Activated naive CD8-positive, alpha-beta T cell treated with anti-CD3 and anti-CD28 coated beads, Interleukin-2, amount 10 ng/mL, durations not matched to agents 7 days and 5 days (primary cell): ENCODE measurements at regions not wholly inside any gene's neighbourhood (a gene's known extent, or its start where the extent isn't known, plus 50 kb on each side); places are given as distances from the start of the nearest gene placed in this dataset.

Source experiments
- ATAC-seq: fragments of 150-1000 bp; cut with Tn5 transposase; one replicate; pipeline ENCODE4 v1.10.0; 2021; ENCODE audit warnings: low read depth, moderate library complexity
- POLR2A ChIA-PET: fragments of 350-600 bp; sonication (Branson Sonifier 250); formaldehyde crosslinking; loops from one replicate; lab custom pipeline; 2021; ENCODE audit warnings: antibody characterized with exemption; lab: Charles Lee
- DNase-seq: peaks from one replicate; pipeline ENCODE4 v3.0.0; 2021
- H3K27ac Mint-ChIP-seq: one replicate; pipeline ENCODE4 v1.8.0; 2022; ENCODE audit warnings: mild to moderate bottlenecking, mixed read lengths
- H3K27me3 Mint-ChIP-seq: one replicate; pipeline ENCODE4 v1.8.0; 2022; ENCODE audit warnings: mild to moderate bottlenecking, moderate library complexity, mixed read lengths
- H3K36me3 Mint-ChIP-seq: one replicate; pipeline ENCODE4 v1.8.0; 2021; ENCODE audit warnings: mild to moderate bottlenecking, mixed read lengths
- H3K4me1 Mint-ChIP-seq: one replicate; pipeline ENCODE4 v1.8.0; 2021; ENCODE audit warnings: mixed read lengths
- H3K4me3 Mint-ChIP-seq: one replicate; pipeline ENCODE4 v1.8.0; 2022; ENCODE audit warnings: mild to moderate bottlenecking, moderate library complexity, mixed read lengths
- H3K9me3 Mint-ChIP-seq: one replicate; pipeline ENCODE4 v1.8.0; 2021; ENCODE audit warnings: mixed read lengths

GRCh38 chr4:127534041-127534825, 98.5 kb upstream of the INTU start:
- no peak overlapping the region for H3K27ac Mint-ChIP-seq
- POLR2A ChIA-PET, result no interaction called here
- H3K4me1 Mint-ChIP-seq, result no peaks in the 10 kb centered on the region
- peaks cover 2% of the 10 kb centered on the region for H3K27me3 Mint-ChIP-seq
- no peaks in the 10 kb centered on the region for H3K9me3 Mint-ChIP-seq
- no peak for DNase-seq
- no peaks in the 10 kb centered on the region for H3K36me3 Mint-ChIP-seq
- no peak for ATAC-seq
- no peak overlapping the region for H3K4me3 Mint-ChIP-seq

DNA sequence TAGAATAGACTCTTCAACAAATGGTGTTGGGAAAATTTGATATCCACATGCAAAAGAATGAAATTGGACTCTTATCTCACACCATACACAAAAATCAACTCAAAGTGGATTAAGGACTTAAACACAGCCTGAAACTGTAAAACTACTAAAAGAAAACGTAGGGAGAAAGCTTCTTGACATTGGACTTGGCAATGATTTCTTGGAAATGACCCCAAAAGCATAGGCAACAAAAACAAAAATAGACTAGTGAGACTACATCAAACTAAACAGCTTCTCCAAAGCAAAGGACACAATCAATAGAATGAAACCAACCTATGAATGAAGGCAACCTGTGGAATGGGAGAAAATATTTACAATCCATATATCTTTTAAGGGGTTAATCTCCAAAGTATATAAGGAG, 94.7 kb upstream of the INTU start:
- POLR2A ChIA-PET, result no interaction called here
- Mint-ChIP-seq H3K4me3 (no peak overlapping the region), H3K4me1 (no peaks in the 10 kb centered on the region), H3K27ac (no peak overlapping the region), H3K36me3 (no peaks in the 10 kb centered on the region), H3K27me3 (peaks cover 2% of the 10 kb centered on the region), H3K9me3 (no peaks in the 10 kb centered on the region)
- ATAC-seq, result no peak
- no peak for DNase-seq

GRCh38 chr4:127540497-127541025, 92.2 kb upstream of the INTU start:
- no peak overlapping the region for H3K4me3 Mint-ChIP-seq
- H3K36me3 Mint-ChIP-seq, result no peaks in the 10 kb centered on the region
- no peaks in the 10 kb centered on the region for H3K4me1 Mint-ChIP-seq
- DNase-seq (no peak), ATAC-seq (no peak)
- H3K27ac Mint-ChIP-seq, result no peak overlapping the region
- POLR2A ChIA-PET, result no interaction called here
- H3K9me3 Mint-ChIP-seq, result no peaks in the 10 kb centered on the region
- H3K27me3 Mint-ChIP-seq, result no peaks in the 10 kb centered on the region

- no peaks in the 10 kb centered on the region for H3K4me1 Mint-ChIP-seq
- H3K9me3 Mint-ChIP-seq, result no peaks in the 10 kb centered on the region
- no peaks in the 10 kb centered on the region for H3K27me3 Mint-ChIP-seq
- H3K4me3 Mint-ChIP-seq, result no peak overlapping the region
- no peaks in the 10 kb centered on the region for H3K36me3 Mint-ChIP-seq
- no peak for ATAC-seq
- DNase-seq, result no peak
- no peak overlapping the region for H3K27ac Mint-ChIP-seq
- POLR2A ChIA-PET, result no interaction called here
Observed at GRCh38 chr4:127545271-127545670, 87.5 kb upstream of the INTU start.

DNA sequence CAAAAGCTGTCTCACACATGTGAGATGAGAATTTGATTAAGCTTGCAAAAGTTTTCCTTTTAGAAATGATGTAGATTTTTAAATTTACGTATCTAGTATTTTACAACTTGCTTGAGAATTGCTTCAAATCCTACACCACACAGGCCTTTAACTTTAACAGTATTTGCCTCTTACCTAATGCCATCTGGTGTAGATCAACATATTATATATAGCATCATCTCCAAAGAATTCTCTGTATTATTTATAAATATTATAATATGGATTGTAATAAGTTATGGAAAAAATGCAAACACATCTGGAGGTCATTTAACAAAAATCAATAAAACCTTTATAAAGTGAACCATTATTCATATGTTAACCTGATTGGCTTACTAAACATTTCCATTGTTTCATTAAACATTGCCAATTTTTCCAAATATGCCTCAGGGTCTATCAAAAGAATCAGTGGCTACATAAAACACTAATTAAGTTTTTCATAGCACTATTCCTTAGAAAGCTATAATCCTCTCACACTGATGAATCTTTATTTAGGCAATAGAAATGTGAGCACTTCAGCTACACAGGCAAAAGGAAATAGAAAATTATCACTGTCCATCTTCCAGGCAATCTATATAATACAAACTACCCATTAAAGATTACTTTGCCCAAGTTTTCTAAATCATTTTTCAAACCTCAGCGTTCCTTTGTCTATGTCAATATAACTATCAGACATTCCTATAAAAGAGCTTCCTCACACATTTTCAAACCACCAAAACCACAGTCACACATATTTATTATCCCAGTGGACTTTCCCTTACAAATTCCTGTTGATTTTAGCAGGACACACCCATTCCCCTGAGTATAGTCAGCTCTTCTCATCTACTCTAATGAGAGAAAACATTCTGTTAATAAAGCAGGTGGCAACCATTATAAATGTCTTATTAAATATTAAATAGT, 83.5 kb upstream of the INTU start:
- no peaks in the 10 kb centered on the region for H3K9me3 Mint-ChIP-seq
- H3K4me1 Mint-ChIP-seq, result no peaks in the 10 kb centered on the region
- no peak overlapping the region for H3K4me3 Mint-ChIP-seq
- H3K36me3 Mint-ChIP-seq, result no peaks in the 10 kb centered on the region
- no peaks in the 10 kb centered on the region for H3K27me3 Mint-ChIP-seq
- no peak overlapping the region for H3K27ac Mint-ChIP-seq
- POLR2A ChIA-PET, result interaction anchor here (0.7 kb wide), 1 partner anchor 16 kb away, joined by 3 read pairs; no protein-coding TSS in a partner anchor
- no peak for DNase-seq
- no peak for ATAC-seq

- H3K4me3 Mint-ChIP-seq, result no peak overlapping the region
- H3K27ac Mint-ChIP-seq, result no peak overlapping the region
- DNase-seq (no peak), ATAC-seq (no peak)
- H3K4me1 Mint-ChIP-seq, result no peaks in the 10 kb centered on the region
- no peaks in the 10 kb centered on the region for H3K27me3 Mint-ChIP-seq
- H3K9me3 Mint-ChIP-seq, result no peaks in the 10 kb centered on the region
- no peaks in the 10 kb centered on the region for H3K36me3 Mint-ChIP-seq
- POLR2A ChIA-PET, result no interaction called here
Observed at GRCh38 chr4:127555106-127555505, 77.7 kb upstream of the INTU start.

DNA sequence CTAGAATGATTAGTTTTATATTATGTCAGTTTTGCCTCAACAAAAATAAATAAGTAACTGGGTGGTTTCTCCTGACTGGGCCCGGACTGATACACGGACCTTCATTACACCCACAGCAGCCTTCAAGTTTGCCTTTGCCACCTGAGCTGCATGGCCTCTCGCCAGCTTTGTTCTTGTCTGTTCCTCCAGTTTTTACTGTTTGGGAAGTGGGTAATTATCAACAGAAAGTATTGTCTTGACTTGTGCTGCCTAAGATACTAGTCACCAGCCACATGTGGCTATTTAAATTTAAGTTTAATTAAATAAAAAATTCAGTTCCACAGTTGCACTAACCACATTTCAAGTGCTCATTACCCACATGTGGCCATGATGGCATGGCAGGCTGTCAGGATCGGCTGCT, 74.7 kb upstream of the INTU start:
- Mint-ChIP-seq H3K36me3 (no peaks in the 10 kb centered on the region), H3K9me3 (no peaks in the 10 kb centered on the region), H3K4me3 (no peak overlapping the region), H3K27ac (no peak overlapping the region), H3K4me1 (no peaks in the 10 kb centered on the region), H3K27me3 (no peaks in the 10 kb centered on the region)
- POLR2A ChIA-PET, result no interaction called here
- ATAC-seq (no peak), DNase-seq (no peak)

- ATAC-seq (no peak), DNase-seq (no peak)
- Mint-ChIP-seq H3K4me3 (no peak overlapping the region), H3K9me3 (no peaks in the 10 kb centered on the region), H3K36me3 (no peaks in the 10 kb centered on the region), H3K27me3 (no peaks in the 10 kb centered on the region), H3K27ac (no peak overlapping the region), H3K4me1 (no peaks in the 10 kb centered on the region)
- POLR2A ChIA-PET, result no interaction called here
Observed at GRCh38 chr4:127558489-127559407, 74.0 kb upstream of the INTU start.

DNA sequence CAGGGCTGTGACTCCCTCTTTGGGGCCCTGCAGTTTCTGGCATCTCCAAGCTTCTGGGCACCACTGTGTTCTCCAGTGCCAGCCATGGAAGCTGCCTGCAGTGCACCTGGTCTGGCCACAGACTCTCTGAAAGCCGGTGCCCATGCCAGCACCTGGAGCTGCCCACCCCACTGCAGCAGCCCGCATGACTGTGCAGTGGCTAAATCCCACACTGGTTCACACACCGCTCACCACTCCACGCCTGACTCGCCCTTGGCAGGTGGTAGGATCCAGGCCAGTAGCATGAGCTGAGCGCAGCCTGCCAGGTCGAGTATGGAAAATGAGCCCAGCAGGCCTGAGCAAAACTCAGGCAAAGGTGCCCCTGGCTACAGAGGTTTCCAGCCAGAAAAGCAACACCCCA, 72.8 kb upstream of the INTU start:
- ATAC-seq (no peak), DNase-seq (no peak)
- Mint-ChIP-seq H3K9me3 (no peaks in the 10 kb centered on the region), H3K4me1 (no peaks in the 10 kb centered on the region), H3K27me3 (no peaks in the 10 kb centered on the region), H3K4me3 (no peak overlapping the region), H3K27ac (no peak overlapping the region), H3K36me3 (no peaks in the 10 kb centered on the region)
- POLR2A ChIA-PET, result no interaction called here

- Mint-ChIP-seq H3K27ac (no peak overlapping the region), H3K27me3 (no peaks in the 10 kb centered on the region), H3K9me3 (no peaks in the 10 kb centered on the region), H3K4me3 (no peak overlapping the region), H3K36me3 (no peaks in the 10 kb centered on the region), H3K4me1 (no peaks in the 10 kb centered on the region)
- DNase-seq (no peak), ATAC-seq (no peak)
- POLR2A ChIA-PET, result no interaction called here
Observed at GRCh38 chr4:127560755-127561154, 72.0 kb upstream of the INTU start.

GRCh38 chr4:127574643-127575042, 58.1 kb upstream of the INTU start:
- DNase-seq (no peak), ATAC-seq (no peak)
- Mint-ChIP-seq H3K36me3 (no peaks in the 10 kb centered on the region), H3K4me3 (no peak overlapping the region), H3K27me3 (no peaks in the 10 kb centered on the region), H3K27ac (no peak overlapping the region), H3K4me1 (no peaks in the 10 kb centered on the region), H3K9me3 (no peaks in the 10 kb centered on the region)
- POLR2A ChIA-PET, result no interaction called here

DNA sequence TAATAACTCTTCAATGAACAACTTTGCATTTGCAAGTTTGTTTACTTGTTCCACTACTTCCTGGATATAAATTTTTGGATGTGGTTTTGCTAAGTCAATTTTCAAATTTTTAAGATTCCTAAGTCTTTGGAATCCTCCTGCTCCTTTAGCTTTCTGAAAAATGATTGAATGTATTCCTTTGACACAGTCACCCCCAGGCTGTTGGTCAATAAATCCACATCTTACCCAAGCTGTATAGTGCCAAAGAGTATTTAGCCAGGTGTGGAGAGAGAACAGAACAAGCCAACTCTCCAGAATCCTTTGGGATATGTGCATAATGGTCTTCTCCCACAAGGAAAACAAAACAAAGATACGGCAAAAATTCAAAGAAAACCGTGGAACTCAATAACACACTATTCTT, 56.9 kb upstream of the INTU start:
- POLR2A ChIA-PET, result no interaction called here
- Mint-ChIP-seq H3K4me1 (no peaks in the 10 kb centered on the region), H3K9me3 (no peaks in the 10 kb centered on the region), H3K27ac (no peak overlapping the region), H3K27me3 (no peaks in the 10 kb centered on the region), H3K4me3 (no peak overlapping the region), H3K36me3 (no peaks in the 10 kb centered on the region)
- ATAC-seq, result no peak
- DNase-seq, result no peak

DNA sequence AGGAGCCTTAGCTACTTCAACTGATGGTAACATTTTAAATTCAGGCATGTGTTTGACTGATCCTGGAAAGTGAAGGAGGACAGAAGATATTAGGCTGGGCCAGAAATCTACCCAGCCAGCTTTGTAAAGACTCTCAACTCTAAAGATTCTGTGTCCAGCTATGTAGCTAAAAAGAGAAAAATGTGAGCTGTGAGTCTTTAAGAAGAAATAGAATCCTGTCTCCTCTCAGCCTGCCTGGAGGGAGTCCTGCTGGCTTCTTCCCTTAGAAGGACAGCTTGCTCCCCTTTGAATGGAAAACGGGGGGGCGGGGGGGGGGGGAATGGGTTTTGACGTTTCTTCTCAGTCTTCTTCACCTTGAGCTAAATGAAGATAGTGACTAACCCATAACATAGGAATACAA, 54.3 kb upstream of the INTU start:
- no peaks in the 10 kb centered on the region for H3K4me1 Mint-ChIP-seq
- no peaks in the 10 kb centered on the region for H3K9me3 Mint-ChIP-seq
- no peak for DNase-seq
- H3K27me3 Mint-ChIP-seq, result no peaks in the 10 kb centered on the region
- H3K36me3 Mint-ChIP-seq, result no peaks in the 10 kb centered on the region
- POLR2A ChIA-PET, result no interaction called here
- ATAC-seq, result no peak
- no peak overlapping the region for H3K27ac Mint-ChIP-seq
- H3K4me3 Mint-ChIP-seq, result no peak overlapping the region
